Kidney capillary endothelial cell (primary cell): ENCODE measurements at regions not wholly inside any gene's neighbourhood (a gene's known extent, or its start where the extent isn't known, plus 50 kb on each side); places are given as distances from the start of the nearest gene placed in this dataset.

Source experiments
- DNase-seq: peaks from one replicate; pipeline ENCODE4 v3.0.0-alpha.2; 2018; ENCODE audit warnings: low spot score

- no peak for DNase-seq
These were observed 133.9 kb downstream of the FANCF start for GRCh38 chr11:22491555-22492225.

- DNase-seq: no peak
These were observed 142.0 kb downstream of the SLC17A6 start for GRCh38 chr11:22479971-22480720.

GRCh38 chr11:22479208-22479607 is 141.0 kb downstream of the SLC17A6 start:
- no peak for DNase-seq

DNA sequence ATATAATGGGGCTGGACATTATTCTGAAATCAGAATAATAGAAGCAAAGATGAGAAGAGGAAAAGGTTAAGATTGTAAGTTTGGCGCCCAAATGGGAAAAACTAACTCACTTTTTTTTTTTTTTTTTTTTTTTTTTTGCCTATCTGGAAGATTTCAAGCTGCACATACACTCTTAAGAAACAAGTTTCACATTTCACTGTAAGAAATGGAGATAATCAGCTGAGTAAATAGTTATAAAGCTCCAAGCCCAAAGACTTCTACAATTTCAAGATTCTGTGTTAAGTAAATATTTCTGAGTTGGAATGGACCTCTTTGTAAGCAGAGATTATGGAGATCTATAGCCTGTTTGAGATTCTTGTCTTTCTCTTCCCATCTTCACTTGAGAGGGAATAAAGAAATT is 140.0 kb downstream of the SLC17A6 start:
- no peak for DNase-seq

GRCh38 chr11:22477312-22477711 is 139.1 kb downstream of the SLC17A6 start:
- DNase-seq: no peak

GRCh38 chr11:22476589-22476988 is 138.4 kb downstream of the SLC17A6 start:
- no peak for DNase-seq

DNA sequence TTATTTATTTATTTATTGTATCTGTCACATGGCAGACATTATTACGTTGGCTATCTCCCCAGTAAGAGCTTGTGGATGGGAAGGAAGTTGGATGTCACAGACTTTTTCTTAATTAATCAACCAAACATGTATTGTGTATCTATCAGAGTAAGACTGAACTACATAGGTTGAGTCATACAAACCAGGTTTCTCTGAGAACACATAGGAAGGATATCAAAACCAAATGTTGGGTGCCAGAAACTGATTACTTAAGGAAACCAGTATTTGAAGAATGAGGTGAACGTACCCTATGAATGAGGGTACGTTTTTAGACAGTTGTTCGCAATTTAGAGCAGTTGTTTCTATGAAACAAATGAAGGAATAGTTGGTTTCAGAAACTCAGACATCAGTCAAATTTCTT is 136.4 kb downstream of the SLC17A6 start:
- DNase-seq: peak; percentile 19

GRCh38 chr11:22473586-22473985 is 135.4 kb downstream of the SLC17A6 start:
- no peak for DNase-seq

DNA sequence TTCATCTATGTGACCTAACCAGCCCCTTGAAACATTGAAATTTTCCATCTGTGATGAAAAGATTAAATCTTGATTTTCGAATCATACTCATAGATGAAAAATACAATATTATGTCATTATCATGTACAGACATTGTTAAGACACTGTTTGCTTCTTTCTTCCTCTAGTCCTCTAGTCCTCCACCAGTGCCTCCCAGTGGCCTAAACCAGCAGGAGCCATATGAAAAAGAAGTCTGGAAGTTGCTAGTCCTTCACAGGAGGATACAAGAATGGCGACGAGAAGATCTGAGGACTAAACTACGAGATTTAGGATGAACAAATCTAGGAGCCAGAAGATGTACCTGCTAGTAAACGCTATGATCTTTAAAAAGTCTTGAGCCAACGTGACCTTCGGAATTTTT is 134.1 kb downstream of the SLC17A6 start:
- no peak for DNase-seq

DNA sequence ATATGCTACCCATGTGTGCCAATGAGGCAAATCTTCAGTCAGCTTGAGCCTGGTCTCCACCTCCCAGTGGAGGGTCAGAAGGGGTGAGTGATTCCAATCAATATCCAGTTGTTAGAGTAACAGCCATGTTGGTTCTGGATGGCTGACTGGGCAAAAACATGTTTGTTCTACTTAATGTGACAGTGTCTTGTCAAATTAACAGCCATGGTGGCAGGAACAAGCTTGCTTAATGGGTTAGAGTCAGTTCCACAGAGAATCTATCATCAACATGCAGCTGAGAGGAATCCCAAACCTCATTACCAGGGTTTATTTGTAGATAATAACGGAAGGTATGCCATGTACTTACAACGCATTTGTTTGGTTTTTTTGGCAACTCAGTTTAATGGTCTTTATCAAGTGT is 133.2 kb downstream of the SLC17A6 start:
- DNase-seq: no peak

DNA sequence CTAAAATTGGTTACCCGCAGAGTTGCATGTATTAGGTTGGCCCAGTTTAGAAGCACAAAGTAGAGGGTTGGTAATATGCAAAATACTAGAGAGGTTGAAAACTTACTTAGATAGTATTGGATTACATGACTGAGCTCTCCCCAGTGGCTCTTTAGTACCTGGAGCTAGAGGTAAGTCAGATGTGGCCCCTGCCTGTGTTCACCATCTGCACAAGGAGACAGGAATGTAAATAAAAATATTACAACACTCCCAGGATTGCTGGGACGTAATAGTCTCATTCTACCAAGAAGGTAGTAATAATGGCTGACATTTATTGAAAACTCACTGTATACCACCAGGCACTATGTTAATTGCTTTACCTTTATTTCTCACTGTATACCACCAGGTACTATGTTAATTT is 129.6 kb downstream of the SLC17A6 start:
- no peak for DNase-seq

DNA sequence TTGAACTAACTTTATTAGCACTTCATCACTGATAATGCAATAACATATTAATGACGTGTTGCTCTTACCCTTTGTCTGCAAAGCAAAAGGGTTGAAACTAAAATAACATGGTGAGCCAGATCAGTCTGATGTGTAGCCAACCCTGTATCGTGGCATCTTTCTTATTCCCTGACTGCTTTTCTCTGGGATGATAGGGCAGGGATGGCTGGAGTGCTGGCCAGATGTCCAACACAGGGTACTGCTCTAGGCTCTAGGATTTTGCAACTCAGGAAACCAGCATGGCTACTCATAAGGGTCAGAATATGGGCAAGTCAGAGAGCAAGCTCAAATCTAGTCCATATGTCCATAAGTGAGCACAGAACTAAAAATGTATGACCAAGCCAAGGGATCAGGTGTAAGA is 129.1 kb downstream of the SLC17A6 start:
- DNase-seq: no peak

DNA sequence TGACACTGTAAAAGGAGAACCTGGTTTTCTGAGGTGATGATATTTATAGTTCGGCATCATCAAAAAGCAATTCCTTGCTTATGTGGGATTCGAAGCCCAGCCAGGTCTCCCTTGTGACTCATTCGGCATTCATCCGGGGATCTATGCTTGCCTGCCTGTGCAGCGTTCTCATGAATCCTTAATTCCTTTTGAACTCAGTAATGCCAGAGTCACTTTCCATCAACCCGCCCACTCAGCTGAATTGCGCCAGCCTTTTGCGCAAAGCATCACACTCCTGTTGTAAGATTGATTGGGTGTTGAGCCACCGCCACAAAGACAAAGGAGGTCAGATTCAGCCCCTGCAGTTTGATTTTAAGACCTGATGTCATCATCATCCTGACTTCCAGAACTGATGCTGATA is 128.6 kb downstream of the SLC17A6 start:
- DNase-seq: no peak

DNA sequence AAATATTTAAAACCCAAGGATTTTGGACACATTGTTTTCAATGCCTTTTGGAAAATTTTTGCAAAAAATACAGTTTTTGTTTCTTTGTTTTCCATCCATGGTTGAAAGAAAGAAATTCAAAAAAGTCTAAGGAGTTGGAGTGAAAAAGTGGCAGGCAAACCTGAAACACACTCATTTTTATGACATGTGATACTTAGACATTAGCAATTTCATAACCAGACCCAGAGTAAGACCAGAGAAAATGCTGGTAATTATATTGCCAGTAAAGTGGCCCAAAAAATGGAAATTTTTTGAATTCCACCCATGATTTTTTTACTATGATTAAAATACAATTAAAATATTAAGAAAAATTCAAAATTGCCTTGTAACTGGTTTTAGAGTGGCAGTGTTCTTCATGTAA is 128.2 kb downstream of the SLC17A6 start:
- DNase-seq: no peak

GRCh38 chr11:22465620-22466019 is 127.4 kb downstream of the SLC17A6 start:
- no peak for DNase-seq

DNA sequence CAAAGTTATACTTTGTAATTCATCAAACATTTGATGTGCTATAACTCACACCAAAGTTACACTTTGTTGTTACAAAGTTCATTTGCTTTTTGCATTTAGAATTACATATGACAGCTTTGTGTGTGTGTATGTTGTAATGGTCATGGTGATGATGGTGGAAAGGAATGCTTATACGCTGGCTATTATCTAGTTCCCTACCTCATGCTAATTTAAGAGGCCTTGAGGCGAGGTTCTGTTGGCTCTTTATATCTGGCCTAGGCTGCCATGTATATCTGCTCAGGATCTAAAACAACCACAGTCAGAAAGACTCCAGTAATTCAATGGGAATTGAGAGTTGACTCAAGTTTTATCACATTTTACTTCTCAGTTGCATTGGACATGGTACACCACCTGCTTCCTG is 123.4 kb downstream of the SLC17A6 start:
- no peak for DNase-seq

DNA sequence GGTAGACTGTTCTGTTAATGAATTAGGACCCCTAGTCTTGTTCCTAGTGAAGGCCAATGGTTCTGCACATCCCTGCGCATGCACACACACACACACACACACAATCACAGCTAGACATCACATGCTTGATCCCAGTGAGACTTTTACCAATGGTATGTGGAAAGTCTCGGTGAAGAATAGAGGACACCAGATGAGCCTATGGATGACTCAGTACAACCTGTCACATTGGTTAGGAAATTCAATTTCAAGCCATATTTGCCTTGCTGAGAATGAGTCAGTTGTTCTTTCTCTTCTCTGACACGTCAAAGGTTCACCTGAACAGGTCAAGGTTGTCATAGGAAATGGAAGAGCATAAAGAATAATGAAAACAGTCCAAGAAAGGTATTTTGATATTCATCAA is 122.0 kb downstream of the SLC17A6 start:
- DNase-seq: no peak

GRCh38 chr11:22459048-22459447 is 120.9 kb downstream of the SLC17A6 start:
- peak; percentile 77 for DNase-seq

DNA sequence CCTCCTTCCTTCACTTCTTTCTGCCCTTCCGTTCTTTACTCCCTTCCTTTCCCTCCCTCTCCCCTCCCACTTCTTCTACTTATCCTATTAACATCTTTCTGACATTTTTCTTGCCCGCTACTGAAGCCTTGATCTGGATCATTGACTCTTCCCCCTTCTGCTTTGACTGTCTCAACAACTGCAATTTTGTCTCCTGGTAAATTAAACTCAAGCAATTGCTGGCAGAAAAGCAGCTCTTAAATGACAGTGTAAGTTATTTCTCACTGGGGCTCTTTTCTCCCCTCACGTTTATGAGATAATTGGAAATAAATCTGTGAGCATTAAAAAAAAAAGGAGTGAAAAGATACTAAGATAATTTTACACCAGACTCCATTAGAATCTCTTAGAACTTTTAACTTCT is 120.0 kb downstream of the SLC17A6 start:
- no peak for DNase-seq

DNA sequence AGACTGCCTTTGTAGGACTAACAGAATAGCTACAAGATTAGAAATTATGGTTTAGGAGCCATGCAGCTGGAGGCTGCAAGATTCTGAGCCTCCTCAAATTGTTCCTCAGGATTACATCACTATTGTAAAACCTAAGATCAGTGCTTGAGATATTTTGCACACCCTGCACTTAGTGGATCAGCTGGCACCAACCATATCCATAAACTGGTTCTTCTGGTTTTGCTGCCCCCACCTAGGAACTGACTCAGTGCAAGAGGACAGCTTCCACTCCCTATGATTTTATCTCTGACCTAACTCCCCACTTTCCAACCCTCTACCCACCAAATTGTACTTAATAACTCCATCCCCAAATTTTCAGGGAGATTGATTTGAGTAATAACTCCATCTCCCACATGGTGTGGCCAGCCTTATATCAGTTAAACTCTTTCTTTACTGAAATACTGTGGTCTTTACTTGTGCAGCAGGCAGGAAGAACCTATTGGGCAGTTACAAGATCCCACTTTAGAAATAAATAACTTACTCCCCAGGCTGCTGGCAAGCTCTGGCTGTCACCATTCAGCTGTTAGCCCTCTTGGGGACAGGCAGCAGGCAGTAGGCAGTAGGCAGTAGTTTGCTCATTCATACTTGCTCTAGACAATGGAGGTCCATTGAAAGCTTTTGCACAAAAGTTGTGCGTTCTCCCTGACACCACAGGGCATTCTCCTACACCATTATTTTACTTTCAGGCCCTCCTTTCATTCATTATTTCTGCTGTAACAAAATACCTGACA is 119.0 kb downstream of the SLC17A6 start:
- DNase-seq: no peak

GRCh38 chr11:22454461-22455090 is 116.4 kb downstream of the SLC17A6 start:
- no peak for DNase-seq

GRCh38 chr11:22449441-22449840 is 111.3 kb downstream of the SLC17A6 start:
- no peak for DNase-seq

- no peak for DNase-seq
These were observed 105.9 kb downstream of the SLC17A6 start for GRCh38 chr11:22444076-22444475.
